ENCODE measurements at regions not wholly inside any gene's neighbourhood (a gene's known extent, or its start where the extent isn't known, plus 50 kb on each side); places are given as distances from the start of the nearest gene placed in this dataset.

DNA sequence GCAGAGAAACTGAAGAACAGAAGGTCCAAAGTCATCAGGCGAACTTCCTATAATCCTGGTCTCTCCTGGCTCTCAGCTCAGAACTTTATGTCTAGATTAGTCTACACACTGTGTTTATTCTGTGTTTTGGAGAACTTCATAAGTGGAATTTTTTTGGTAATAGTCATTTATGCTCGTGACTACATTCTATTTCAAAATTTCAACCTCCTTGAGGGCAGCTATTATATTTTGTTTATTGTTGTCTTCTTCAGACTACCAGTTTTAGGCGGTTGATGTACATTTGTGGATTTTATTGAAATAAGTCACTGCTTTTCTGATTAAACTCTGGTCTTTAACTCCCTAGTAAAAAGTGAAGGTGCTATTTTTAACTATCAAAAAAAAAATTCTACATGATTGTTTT lies 816.6 kb downstream of the SATB2 start:
- TF ChIP-seq, protein P1, sequence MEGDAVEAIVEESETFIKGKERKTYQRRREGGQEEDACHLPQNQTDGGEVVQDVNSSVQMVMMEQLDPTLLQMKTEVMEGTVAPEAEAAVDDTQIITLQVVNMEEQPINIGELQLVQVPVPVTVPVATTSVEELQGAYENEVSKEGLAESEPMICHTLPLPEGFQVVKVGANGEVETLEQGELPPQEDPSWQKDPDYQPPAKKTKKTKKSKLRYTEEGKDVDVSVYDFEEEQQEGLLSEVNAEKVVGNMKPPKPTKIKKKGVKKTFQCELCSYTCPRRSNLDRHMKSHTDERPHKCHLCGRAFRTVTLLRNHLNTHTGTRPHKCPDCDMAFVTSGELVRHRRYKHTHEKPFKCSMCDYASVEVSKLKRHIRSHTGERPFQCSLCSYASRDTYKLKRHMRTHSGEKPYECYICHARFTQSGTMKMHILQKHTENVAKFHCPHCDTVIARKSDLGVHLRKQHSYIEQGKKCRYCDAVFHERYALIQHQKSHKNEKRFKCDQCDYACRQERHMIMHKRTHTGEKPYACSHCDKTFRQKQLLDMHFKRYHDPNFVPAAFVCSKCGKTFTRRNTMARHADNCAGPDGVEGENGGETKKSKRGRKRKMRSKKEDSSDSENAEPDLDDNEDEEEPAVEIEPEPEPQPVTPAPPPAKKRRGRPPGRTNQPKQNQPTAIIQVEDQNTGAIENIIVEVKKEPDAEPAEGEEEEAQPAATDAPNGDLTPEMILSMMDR (IDR thresholded peaks at IDR 0.05), result no peak

DNA sequence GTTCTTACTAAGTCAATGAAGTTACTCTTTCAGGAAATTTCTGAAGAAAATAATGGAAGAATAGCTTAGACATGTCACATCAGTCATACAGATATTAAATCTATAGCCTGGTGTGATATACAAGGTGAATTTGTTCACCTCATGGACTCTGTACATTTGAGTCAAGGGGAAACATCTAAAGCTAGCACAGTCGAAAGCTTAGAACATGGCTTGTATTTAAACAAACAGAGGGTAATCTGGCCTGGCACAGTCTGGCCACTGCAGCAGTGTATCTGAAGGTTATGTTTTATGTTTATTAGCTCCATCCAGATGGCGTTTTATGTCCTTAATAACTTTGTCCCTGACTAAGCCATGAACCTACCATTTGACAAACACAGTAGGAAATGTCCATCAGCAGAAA lies 817.3 kb downstream of the SATB2 start:
- DNase-seq (ENCODE audit: low spot score), result no peak
- H3K9me3 ChIP-seq, result no peaks in the 10 kb centered on the region
- H3K27ac ChIP-seq, result no peak overlapping the region
- H3K4me1 ChIP-seq (ENCODE audit: control insufficient read depth in 1 of 2, low read depth in 2 of 2), result no peaks in the 10 kb centered on the region
- no peak for ATAC-seq (ENCODE audit: insufficient number of reproducible peaks, low FRiP score, low read depth)
- TF ChIP-seq, protein P1 (IDR thresholded peaks at IDR 0.05), result no peak
- no peak overlapping the region for H3K4me3 ChIP-seq
- H3K27me3 ChIP-seq (replicated peaks; ENCODE audit: insufficient read depth), result no peaks in the 10 kb centered on the region
- no peaks in the 10 kb centered on the region for H3K36me3 ChIP-seq

More for the DNA sequence above, 816.6 kb downstream of the SATB2 start:
- Histone ChIP-seq H3K4me1 (ENCODE audit: control insufficient read depth in 1 of 2, low read depth in 2 of 2) (no peaks in the 10 kb centered on the region), H3K27me3 (replicated peaks; ENCODE audit: insufficient read depth) (no peaks in the 10 kb centered on the region), H3K36me3 (no peaks in the 10 kb centered on the region), H3K9me3 (no peaks in the 10 kb centered on the region), H3K4me3 (no peak overlapping the region), H3K27ac (no peak overlapping the region)
- DNase-seq (ENCODE audit: low spot score) (no peak), ATAC-seq (ENCODE audit: insufficient number of reproducible peaks, low FRiP score, low read depth) (no peak)

DNA sequence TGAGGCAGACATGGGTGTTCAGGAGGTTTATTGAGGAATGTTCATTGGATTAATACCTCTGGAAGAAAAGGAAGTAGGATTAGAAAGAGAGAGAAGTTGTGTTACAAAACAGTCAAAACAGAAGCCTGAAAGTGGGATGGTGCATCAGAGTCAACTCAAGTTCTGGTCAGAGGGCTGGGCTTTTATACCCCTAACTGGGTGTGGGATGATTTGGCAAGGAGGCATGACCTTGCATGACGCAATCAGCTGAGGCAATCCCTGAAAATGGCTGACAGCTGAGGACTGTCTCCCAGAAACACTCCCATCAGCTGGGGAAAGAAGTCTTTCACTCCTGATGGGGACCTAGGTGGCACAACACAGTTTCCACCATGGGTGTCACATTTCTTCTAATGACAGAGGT lies 818.2 kb downstream of the SATB2 start:
- H3K36me3 ChIP-seq, result no peaks in the 10 kb centered on the region
- H3K4me3 ChIP-seq, result no peak overlapping the region
- no peak for ATAC-seq (ENCODE audit: insufficient number of reproducible peaks, low FRiP score, low read depth)
- no peaks in the 10 kb centered on the region for H3K27me3 ChIP-seq (replicated peaks; ENCODE audit: insufficient read depth)
- TF ChIP-seq, protein P1 (IDR thresholded peaks at IDR 0.05), result no peak
- H3K4me1 ChIP-seq (ENCODE audit: control insufficient read depth in 1 of 2, low read depth in 2 of 2), result no peaks in the 10 kb centered on the region
- no peak for DNase-seq (ENCODE audit: low spot score)
- no peaks in the 10 kb centered on the region for H3K9me3 ChIP-seq
- H3K27ac ChIP-seq, result no peak overlapping the region

DNA sequence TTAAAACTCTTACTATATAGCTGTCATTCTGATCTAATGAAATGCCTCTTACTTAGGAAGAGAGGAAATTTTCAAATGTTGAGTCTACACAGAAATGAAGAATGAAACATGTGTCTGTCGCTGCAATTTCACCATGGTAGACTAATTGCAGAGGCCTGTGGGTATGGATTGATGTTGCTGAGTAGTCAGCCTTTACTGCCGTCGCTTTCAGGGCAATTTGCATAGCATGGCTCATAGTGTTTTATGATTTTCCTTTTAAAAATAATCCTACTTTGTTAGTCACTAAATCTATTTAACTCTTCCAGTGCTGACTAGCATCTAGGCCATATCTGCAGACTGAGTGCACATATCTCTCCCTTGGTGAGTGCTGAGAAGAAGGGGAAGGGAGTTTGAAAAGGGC lies 819.2 kb downstream of the SATB2 start:
- H3K4me3 ChIP-seq, result no peak overlapping the region
- H3K9me3 ChIP-seq, result no peaks in the 10 kb centered on the region
- no peak overlapping the region for H3K27ac ChIP-seq
- H3K36me3 ChIP-seq, result no peaks in the 10 kb centered on the region
- ATAC-seq (ENCODE audit: insufficient number of reproducible peaks, low FRiP score, low read depth) (no peak), DNase-seq (ENCODE audit: low spot score) (no peak)
- no peaks in the 10 kb centered on the region for H3K27me3 ChIP-seq (replicated peaks; ENCODE audit: insufficient read depth)
- TF ChIP-seq, protein P1 (IDR thresholded peaks at IDR 0.05), result no peak
- no peaks in the 10 kb centered on the region for H3K4me1 ChIP-seq (ENCODE audit: control insufficient read depth in 1 of 2, low read depth in 2 of 2)

DNA sequence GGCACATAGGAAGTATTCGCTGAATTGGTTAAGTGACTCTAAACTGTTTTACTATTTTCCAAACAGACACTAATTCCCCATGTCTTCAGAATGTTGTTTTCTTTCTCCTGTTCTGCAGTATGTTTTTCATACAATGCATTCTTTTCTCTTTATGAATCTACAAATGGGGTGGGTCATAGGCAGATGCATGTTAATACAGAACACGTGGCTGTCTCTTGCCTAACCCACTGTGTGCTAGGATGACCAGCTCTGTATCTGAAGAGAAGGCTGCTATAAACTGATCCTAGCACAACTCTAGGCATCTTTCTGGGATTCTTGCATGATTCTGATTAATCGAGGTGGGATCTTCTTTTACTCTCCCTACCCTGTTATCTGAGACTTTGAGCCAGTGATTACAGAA lies 826.0 kb downstream of the PLCL1 start:
- no peaks in the 10 kb centered on the region for H3K36me3 ChIP-seq
- TF ChIP-seq, protein P1 (IDR thresholded peaks at IDR 0.05), result no peak
- H3K9me3 ChIP-seq, result no peaks in the 10 kb centered on the region
- DNase-seq (ENCODE audit: low spot score) (no peak), ATAC-seq (ENCODE audit: insufficient number of reproducible peaks, low FRiP score, low read depth) (no peak)
- no peak overlapping the region for H3K4me3 ChIP-seq
- H3K27me3 ChIP-seq (replicated peaks; ENCODE audit: insufficient read depth), result no peaks in the 10 kb centered on the region
- H3K27ac ChIP-seq, result no peak overlapping the region
- no peaks in the 10 kb centered on the region for H3K4me1 ChIP-seq (ENCODE audit: control insufficient read depth in 1 of 2, low read depth in 2 of 2)
